ENCODE measurements at regions not wholly inside any gene's neighbourhood (a gene's known extent, or its start where the extent isn't known, plus 50 kb on each side); places are given as distances from the start of the nearest gene placed in this dataset.

DNA sequence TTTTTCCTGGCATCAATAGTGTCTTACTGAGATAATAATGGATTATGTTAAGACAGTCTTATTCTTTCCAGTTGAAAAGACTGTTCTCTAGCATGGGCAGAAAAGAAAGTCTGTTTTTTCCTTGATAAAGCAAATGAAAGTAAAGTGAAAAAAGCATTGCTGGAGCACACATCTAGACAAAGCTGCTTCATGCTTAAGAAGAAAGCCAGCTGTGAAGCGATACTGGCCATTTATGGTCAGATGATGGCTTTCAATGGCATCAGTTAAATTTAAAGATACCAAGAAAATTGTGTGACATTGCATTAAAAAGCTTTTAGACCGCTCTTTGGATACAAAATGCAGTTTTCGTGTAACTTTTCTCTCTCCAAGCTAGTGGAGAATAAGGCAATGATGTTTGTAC lies 242.1 kb upstream of the TRAM1L1 start:
- DNase-seq = no peak

DNA sequence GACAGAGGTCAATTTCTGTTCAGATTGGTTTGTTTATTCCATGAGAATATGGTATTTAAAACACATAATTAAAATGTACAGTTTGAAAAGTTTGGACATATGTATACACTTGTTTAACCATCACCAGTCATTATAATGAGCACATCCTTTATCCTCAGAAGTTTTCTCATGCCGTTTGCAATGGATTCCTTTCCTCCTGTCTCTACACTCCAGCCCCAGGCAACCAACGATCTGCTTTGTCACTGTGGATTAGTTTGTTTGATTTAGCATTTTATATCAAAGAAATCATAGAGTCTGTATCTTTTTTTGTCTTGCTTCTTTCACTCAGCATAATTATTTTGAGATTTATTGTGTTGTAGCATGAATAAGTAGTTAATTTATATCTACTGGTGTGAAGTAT lies 243.0 kb upstream of the TRAM1L1 start:
- no peak for DNase-seq

DNA sequence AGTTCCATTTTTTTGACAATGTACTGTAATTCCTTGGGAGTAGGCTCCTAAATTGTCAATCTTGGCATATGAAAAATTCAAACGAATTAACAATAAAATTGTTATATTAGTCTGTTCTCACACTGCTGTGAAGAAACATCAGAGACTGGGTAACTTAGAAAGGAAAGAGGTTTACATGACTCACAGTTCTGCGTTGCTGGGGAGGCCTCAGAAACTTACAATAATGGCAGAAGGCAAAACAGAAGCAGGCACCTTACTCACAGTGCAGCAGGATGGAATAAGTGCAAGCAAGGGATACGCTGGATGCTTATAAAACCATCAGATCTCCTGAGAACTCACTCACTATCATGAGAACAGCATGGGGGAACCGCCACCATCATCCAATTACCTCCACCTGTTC lies 246.4 kb upstream of the TRAM1L1 start:
- DNase-seq = no peak

DNA sequence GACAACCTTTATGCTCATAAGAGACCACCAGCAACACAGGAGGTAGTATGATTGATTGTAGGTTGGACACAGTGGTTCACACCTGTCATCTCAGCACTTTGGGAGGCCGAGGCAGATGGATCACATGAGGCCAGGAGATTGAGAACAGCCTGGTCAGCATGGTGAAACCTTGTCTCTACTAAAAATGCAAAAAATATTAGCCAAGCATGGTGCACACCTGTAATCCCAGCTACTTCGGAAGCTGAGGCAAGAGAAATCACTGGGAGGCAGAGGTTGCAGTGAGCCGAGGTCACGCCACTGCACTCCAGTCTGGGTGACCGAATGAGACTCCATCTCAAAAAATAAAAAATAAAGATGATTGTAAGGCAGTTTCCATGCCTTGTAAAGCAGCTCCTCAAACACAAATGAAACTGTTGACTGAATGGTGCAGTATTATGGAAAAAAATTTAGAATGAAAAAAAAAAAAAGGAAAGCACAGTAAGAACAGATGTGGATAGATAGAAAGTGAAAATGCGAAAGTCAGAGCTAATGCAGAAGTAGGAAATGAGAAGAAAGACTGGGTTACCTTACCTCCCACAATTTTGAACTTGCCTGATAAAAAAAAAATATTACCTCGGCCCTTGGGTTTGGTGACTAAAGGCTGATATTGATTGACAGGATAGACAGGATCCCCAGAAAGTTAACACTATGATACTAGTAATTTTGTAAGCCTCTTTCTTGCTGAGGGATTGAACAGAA lies 249.2 kb upstream of the TRAM1L1 start:
- DNase-seq = no peak

DNA sequence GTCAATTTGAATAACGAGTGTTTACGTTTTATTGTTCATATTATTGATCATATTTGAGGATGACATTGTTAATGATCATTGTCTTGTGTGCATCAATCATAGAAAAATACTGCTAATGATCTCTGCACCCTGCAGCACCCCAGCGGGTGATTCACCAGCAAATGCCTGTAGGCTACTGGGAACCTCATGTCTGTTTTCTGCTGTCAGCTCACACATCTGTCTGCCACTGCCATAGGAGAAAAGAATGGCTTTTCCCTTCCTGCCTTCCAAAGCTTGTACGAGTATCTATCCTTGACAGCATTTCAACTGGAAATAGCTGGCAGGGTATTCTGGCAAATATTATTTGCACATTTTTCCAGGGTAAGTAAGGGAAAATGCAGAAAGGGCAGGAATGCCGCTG lies 272.1 kb upstream of the TRAM1L1 start:
- no peak for DNase-seq

DNA sequence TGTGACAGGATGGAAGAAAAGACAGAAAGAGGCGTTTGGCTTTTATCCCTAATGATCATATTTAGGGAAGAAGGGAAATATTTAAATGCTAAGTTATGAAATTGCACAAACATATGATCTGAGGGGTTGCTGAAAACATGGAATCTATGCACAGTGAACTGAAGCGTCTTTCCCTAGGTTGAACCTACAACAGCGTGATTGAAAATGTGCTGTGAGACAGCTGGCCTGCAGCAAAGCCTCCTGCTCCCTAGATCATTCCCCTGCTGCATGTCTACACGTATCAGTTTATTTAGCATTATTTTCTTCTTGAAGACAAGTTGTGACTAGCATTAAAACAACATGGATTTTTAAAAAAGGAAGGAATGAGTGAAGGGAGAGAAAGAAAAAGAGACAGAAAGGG lies 272.5 kb upstream of the TRAM1L1 start:
- DNase-seq = no peak

DNA sequence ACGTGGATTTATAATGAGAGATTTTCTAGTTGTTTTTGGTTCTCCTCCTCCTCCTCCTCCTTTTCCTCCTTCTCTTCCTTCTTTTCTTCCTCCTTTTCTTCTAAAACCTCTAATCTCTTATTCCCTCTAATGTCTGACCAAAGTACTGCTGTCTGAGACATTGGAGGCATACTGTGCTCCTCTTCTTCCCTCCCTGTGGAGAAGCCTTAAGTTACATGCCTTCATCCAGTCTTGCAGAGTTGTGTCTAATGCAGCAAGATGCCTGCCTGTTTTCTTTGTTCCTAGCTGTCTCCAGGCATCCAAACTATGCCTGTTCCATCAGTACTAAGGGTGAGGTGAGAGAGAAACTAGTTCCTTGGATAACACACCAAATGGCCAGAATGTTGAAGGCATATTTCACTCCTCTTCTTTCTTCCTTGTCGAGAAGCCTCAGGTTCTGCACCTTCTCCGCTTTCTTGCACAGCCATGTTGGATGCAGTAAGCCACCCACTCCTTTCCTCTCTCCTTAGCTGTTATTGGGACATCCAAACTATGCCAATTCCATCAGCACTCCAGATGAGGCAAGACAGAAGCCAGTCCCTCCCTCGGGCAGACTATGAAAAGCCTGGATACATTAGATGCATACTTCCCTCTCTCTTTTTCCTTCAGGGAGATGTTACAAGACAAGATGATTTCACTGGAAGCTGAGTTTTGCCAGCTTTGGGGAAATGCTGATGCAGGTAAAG lies 285.7 kb upstream of the TRAM1L1 start:
- no peak for DNase-seq

DNA sequence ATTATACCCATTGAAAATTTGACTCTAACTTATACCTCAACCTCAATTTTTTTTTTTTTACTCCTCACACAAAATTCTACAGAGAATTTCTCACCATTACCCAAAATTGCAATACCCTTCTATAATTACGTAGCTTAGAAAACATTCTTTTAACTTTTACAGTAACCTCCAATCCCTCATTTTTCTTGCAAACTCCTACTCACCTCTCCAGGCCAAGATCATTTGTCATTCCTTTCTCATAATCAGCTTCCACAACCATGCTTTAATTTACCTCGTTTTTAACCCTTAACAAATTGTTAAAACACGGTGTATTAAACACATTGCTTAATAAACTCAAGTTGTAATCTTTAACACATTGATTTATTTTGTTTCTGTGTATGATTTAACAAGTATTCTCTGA lies 289.7 kb upstream of the TRAM1L1 start:
- no peak for DNase-seq

DNA sequence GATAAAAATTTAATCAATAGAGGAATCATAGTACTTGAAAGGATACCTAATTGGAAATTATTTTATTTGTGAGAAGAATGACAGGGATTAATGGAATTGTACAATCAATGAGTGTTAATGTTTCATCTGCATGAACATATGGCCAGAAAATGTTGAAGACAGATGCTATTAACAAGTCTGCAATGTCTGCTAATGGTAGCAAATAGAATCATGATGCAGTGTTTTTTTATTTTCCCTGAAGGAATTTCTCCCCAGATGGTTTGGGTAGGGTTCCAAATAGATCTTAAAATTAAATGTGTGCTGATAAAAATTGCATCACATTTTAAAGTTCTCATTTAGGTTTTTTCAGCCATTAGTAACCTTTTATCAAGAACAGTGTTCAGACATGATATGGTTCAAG lies 291.3 kb upstream of the TRAM1L1 start:
- DNase-seq = no peak

DNA sequence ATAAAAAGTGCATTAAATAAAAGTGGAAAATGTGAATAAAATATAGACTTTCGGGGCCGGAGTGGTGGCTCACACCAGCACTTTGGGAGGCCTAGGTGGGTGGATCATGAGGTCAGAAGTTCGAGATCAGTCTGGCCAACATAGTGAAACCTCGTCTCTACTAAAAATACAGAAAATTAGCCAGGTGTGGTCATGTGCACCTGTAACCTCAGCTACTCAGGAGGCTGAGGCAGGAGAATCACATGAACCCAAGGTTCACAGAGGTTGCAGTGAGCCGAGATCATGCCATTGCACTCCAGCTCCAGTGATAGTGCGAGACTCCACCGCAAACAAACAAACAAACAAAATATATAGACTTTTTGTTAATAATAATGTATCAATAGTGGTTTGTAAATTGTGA lies 293.6 kb upstream of the TRAM1L1 start:
- no peak for DNase-seq

DNA sequence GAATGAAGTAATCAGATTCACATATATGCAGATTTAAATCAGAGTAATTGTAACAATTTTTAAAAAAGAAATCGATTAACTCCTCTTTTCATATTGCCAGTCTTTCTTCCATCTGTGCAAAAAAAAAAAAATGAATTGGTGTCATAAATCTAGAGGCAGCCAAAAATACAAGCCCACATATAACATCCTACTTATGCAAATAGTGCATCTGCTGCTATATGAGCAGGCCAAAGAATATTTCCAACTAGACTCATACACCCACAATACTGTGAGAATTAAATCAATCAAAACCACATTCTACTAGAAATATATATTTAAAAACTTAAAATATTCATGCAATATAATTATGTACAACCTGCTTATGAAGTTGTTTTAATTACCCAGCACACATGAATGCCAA lies 298.1 kb upstream of the TRAM1L1 start:
- DNase-seq = no peak

DNA sequence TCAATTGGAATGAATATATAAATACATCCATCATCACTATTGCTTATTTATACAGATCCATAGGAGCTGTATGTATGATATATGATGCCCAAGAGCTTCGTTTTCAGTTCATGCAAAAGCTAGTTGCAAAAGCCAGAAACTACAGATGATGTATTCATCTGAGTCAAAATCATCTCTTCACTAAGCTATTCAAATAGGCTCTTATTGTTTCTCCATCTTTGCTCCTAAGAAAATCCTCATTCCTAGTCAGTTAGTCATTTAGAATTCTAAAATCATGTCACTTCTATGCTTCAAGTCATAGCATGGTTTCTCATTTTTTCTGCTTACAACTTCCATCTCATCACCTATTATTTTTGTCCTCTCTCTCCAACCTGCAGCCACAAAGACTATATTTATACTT lies 300.1 kb upstream of the TRAM1L1 start:
- no peak for DNase-seq

DNA sequence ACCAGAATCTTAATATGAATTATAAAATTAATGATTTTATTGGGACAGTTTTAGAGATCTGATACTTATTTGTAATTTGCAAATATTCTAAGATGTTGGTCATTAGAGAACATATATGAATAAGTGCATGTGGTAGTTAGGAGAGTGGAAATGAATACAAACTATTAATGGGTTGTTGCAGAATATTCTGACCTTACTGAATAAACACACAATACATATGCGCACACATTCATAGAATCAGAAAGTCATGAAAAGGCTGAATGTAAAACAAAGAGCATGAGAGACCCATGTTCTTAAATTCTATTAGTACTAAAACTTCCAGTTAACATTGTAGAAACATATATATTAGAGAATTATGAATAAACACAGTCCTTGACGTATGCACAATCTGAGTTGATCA lies 301.7 kb upstream of the TRAM1L1 start:
- no peak for DNase-seq

DNA sequence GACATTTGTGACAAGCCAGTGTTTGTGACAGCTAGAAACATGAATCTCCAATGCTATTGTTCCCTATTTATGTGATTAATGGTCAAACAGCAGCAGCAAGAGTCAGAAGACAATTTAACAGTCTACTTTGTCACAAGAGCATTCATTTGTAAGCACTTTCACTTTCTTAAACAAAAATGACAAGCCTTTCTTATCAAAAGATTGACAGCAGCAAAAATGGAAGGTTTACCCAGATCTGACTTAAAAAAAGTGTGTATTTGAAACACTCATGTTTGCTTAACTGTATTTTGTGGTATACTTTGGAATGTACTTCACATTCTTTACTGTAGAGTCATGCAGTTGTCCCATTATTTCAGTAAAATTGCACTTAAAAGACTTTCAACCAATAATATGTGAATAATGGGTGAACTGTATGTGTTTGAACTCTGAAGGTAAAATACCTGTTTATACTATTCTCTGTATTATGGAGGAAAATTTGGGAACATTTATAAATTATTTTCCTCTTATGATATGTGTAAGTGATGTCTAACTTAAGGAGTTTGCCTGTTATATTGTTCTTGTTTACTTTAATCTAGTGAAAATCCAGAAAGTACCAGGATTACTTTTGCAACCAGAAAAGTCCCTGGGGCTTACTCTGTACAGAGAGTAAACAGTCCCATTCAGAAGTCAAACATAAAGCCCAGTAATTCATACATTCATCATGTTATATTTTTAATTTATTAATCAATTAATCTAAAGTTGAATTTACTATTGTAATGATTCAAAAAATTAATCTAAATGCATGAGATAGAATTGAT lies 314.9 kb upstream of the TRAM1L1 start:
- no peak for DNase-seq

DNA sequence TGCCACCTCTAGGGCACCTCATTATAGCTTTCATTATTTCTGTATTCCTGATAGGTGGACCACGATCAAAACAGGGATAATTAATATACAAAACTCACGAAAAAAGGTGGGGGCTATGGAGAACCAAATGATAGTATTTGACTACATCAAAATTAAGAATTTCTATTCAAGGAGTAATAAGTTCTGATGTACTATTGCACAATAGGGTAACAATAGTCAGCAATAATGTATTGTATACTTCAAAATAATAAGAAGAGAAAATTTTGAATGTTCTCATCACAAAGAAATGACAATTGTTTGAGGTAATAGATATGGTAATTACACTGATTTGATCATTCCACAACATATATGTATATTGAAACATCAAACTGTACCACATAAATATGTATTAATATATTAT lies 327.3 kb upstream of the TRAM1L1 start:
- DNase-seq = no peak

DNA sequence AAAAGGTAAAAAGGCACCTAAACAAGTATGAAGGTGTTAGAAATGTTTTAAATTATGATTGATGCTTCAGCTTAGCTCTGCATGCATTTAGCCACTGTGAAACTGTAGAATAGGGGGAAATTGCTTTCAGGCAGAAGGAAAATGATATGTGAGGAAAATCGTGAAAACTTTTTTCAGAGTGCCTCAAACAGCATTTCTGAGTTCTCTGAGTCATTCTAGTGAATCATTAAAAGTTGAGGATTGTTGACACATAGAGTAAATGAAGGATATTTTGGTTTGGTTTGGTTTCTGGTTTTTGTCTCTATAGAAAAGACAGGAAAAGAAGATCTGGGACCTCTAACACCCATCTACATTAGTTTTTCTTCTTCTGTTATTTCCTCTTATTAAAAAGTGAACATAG lies 332.5 kb upstream of the TRAM1L1 start:
- DNase-seq = no peak

DNA sequence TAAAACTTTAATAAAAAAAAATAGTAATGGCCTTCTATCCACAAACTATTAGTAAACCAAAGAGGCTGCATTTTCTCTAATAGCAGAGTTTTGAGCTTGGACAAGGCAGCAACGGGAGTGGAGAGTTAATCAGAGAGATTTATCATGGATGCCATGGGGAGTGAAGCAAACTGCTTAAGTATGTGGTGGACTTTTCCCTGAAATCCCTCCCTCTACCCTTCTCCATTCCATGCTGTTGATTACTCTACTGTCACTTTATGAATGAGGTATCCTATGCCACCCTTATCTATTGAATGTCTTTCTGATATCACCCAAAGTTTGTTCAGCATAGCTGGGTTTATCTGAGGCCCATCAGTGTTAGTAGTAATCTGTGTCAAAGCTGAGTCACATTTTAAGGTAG lies 335.6 kb upstream of the TRAM1L1 start:
- no peak for DNase-seq

DNA sequence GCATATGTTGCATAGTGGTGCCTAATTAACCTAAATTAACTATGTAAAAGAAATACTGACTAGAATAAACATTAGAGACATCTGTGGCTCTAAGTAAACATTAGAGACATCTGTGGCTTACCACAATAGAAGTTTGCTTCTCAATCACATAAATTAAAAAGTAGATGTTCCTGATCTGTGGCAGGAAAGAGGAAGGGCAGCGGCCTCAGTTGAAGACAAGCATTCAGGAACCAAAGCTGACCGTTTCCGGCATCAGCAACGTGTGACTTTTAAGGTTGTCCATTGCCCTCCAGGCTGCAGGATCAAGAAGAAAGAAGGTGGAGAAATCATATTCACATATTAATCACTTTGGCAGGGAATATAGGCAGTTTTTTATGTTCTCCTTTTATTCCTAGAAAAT lies 336.3 kb upstream of the TRAM1L1 start:
- DNase-seq = no peak

DNA sequence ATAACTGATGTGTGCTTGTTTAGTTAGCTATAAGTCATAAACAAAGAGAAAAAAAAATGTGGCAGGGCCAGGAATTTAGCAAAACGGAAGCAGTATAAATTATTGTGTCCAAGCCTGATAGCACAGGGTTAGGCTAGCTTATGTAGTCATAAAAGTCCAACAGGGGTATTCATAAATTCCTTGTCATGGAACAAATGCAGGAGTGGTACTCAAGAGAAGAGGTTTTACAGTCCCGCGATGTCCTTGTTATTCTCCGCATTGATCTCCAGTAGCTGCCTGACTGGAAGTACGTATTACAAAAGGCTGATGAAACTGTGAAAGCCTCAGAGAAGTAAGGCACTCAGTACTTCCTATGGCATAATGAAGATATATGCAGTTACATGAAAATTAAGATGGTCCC lies 336.9 kb upstream of the TRAM1L1 start:
- DNase-seq = no peak

DNA sequence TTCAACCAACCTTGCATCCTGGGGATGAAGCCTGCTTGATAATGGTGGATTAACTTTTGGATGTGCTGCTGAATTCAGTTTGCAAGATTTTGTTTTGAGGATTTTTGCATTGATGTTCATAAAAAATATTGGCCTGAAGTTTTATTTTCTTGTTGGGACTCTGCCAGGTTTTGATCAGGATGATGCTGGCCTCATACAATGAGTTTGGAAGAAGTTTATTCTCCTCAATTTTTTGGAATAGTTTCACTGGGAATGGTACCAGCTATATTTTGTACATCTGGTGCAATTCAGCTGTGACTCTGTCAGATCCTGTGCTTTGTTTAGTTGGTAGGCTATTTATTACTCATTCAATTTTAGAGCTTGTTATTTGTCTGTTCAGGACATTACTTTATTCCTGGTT lies 340.3 kb upstream of the TRAM1L1 start:
- no peak for DNase-seq

DNA sequence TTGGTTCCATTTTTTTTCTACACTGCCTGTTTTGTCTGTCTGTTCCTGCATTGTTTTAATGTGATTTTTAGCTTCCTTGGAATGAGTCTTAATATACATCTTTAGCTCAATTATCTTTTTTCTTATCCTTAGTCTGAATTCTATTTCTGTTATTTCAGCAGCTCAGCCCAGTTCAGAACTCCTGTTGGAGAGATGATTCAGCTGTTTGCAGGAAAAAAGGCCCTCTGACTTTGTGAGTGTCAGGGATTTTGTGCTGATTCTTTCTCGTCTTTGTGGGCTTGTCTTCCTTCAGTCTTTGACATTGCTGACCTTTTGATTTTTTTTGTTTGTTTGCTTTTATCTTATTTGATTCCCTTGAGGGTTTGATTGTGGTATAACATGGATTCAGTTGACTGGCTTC lies 343.2 kb upstream of the TRAM1L1 start:
- DNase-seq = no peak

DNA sequence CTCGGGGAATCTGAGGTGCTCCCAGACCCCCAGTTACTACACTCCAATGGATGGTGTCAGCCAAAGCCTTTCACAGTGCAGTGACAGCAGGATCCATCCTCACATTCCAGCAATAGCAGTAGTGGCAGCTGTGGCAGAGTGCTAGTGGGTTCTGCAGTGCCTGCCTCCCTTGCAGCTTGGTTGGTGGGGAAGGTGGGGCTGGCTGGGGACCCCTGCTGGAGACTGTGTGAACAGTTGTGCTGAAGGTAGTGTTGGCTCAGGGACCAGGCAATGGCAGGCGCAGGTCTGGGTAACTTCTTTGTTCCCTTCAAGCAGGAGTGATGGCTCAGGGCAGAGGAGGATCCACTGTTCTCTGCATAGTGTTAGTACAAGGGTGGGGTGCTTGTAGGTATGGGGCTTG lies 343.7 kb upstream of the TRAM1L1 start:
- peak; percentile 1 for DNase-seq

DNA sequence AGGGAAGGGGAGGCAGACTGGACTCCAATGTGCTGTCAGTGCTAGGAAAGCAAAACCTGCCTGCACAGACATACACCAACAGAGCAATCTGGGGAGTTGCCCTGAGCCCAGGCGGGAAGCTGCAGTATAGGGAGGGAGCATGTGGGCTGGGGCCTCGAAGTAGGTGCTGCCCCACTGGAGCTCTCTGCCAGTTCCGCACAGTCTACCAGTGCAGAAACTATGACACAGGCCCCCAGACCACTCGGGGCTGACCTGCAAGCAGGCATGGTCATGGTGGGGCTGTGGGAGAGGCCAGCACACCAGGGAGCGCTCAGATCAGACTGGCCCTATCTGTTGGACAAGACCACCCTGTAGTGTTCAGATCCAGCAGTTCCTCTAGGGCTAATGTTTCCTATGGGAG lies 344.1 kb upstream of the TRAM1L1 start:
- DNase-seq = no peak

DNA sequence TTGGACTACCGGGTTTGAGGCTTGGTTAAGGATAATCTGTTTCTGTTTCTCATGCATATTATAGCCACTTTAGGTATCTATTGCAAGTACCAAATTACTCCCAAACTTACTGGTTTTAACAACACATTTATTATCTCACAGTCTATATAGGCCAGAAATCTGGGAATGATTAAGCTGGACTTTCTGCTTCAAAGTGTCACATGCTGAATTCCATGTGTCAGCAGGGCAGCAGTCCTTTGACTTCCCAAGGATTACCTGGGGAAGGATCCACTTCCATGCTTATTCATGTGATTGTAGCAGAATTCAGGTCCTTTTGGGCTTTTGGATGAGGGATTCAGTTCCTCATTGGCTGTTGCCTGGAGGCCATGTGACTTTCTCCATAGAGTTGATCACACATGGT lies 349.0 kb upstream of the TRAM1L1 start:
- no peak for DNase-seq

Data from hematopoietic multipotent progenitor cell treated with erythropoietin and hydrocortisone succinate and interleukin-3 and kit ligand, for 4 days (in vitro differentiated cells).